ENCODE measurements at regions not wholly inside any gene's neighbourhood (a gene's known extent, or its start where the extent isn't known, plus 50 kb on each side); places are given as distances from the start of the nearest gene placed in this dataset.

- H3K36me3 ChIP-seq = no peaks in the 10 kb centered on the region
- H3K4me3 ChIP-seq (ENCODE audit: low read depth, low read length) = no peak overlapping the region
- H3K27ac ChIP-seq = no peak overlapping the region
- no peaks in the 10 kb centered on the region for H3K27me3 ChIP-seq (ENCODE audit: insufficient read depth, low read depth, severe bottlenecking)
- no peak for DNase-seq
- TF ChIP-seq CTCF (IDR thresholded peaks at IDR 0.05; ENCODE audit: low read depth, low read length) = no peak
- H3K9me3 ChIP-seq (ENCODE audit: severe bottlenecking) = peaks cover 6% of the 10 kb centered on the region
Measured at GRCh38 chr3:110341047-110341446, 730.6 kb upstream of the NECTIN3 start.

DNA sequence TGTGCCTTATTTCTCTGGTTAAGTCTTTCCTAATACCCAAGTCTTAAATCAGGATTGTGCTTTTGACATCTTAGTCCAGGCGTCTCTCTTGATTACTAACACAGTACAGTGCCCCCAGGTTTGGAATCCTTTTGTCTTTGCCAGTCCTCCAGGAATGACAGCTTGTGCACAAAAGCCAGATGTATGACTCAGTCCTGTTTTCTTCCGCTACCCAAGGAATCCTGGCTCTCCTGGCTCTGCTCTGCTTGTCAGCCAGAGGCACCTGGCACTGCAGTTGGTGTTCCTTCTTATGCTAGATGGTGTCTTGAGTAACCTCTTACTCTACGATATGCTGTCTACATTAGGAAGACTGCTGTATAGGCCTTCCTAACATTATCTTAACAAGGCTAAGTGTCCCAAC is 728.2 kb upstream of the NECTIN3 start:
- no peaks in the 10 kb centered on the region for H3K27me3 ChIP-seq (ENCODE audit: insufficient read depth, low read depth, severe bottlenecking)
- DNase-seq = peak; percentile 40
- no peaks in the 10 kb centered on the region for H3K36me3 ChIP-seq
- no peak for TF ChIP-seq CTCF (IDR thresholded peaks at IDR 0.05; ENCODE audit: low read depth, low read length)
- H3K9me3 ChIP-seq (ENCODE audit: severe bottlenecking) = no peaks in the 10 kb centered on the region
- no peak overlapping the region for H3K27ac ChIP-seq
- no peak overlapping the region for H3K4me3 ChIP-seq (ENCODE audit: low read depth, low read length)

DNA sequence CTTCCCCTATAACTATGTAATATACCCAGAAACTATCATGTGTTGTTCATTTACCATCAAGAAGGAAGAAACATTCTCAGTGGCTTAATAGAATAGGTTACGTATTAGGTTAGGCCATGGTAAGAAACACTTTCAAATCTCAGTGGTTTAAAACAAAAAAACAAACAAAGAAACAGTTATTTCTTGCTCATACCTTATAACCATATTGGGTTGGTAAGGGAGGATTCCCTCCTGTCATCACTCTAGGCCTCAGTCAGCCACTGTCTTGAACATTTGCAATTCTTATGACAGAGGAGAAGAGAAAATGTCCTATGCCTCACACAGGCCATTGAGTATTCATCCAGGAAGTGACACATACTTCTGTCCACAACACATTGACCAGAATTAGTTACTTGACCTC is 727.7 kb upstream of the NECTIN3 start:
- no peaks in the 10 kb centered on the region for H3K36me3 ChIP-seq
- H3K27me3 ChIP-seq (ENCODE audit: insufficient read depth, low read depth, severe bottlenecking) = no peaks in the 10 kb centered on the region
- H3K9me3 ChIP-seq (ENCODE audit: severe bottlenecking) = no peaks in the 10 kb centered on the region
- no peak overlapping the region for H3K27ac ChIP-seq
- no peak overlapping the region for H3K4me3 ChIP-seq (ENCODE audit: low read depth, low read length)
- DNase-seq = no peak
- no peak for TF ChIP-seq CTCF (IDR thresholded peaks at IDR 0.05; ENCODE audit: low read depth, low read length)

DNA sequence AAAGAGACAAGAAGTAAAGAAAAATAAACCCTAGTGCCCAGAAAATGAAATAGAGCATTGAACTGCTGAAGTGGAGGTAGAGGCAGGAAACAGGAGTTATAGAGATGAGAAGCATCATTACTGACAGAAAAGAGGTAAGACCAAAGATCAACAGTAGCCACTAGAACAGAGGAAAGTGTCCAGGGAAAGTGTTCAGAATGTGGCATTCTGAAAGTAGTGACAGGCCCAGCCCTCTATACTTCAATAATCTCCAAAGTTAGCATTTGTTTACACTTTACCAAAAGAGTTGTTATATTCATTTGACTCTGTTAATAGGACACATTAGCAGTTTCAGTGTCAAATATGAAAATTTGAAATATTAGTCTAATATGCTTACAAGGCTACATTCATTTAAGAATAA is 727.1 kb upstream of the NECTIN3 start:
- Histone ChIP-seq H3K27me3 (ENCODE audit: insufficient read depth, low read depth, severe bottlenecking) (no peaks in the 10 kb centered on the region), H3K9me3 (ENCODE audit: severe bottlenecking) (no peaks in the 10 kb centered on the region), H3K36me3 (no peaks in the 10 kb centered on the region), H3K4me3 (ENCODE audit: low read depth, low read length) (no peak overlapping the region), H3K27ac (no peak overlapping the region)
- TF ChIP-seq CTCF (IDR thresholded peaks at IDR 0.05; ENCODE audit: low read depth, low read length) = no peak
- DNase-seq = no peak

DNA sequence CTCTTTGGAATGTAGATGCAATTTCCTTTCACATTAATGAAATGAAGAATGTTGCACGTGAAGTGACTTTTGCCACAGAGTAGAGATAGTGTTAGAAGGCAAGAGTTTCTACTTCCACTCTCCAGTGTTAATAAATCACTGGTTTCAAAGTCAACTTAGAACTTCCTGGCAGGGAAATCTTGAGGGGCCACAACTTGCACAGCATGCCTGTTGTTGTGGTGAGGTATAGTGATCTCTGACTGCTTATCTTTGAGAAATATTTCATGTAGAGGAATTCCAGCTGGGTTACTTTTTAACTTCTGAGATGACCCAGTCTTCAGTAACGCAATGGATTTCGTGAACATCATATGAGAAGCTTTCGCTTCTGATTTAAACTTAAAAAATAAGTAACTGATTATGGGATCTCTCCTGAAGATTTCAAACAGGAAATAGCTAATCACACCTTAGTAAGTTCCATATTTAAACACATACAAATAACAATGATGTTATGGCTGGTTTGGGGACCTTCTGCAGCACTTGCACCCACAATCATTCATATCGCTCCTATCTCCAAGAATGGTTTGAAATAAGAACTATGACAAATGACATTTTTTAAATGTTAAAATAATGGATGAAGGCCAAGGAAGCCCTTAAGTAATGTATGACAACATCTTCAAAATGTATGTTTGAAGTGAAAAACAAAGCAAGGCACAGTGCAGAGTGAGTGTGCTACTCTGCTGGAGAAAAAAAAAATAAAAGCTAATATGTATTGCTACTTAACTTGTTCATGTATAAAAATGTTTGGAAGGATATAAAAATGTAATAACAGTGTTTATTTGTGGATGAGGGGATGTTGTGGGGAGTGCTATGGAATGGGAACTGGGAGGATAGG is 726.5 kb upstream of the NECTIN3 start:
- no peaks in the 10 kb centered on the region for H3K9me3 ChIP-seq (ENCODE audit: severe bottlenecking)
- no peak for TF ChIP-seq CTCF (IDR thresholded peaks at IDR 0.05; ENCODE audit: low read depth, low read length)
- H3K27ac ChIP-seq = no peak overlapping the region
- no peak overlapping the region for H3K4me3 ChIP-seq (ENCODE audit: low read depth, low read length)
- no peaks in the 10 kb centered on the region for H3K36me3 ChIP-seq
- no peak for DNase-seq
- H3K27me3 ChIP-seq (ENCODE audit: insufficient read depth, low read depth, severe bottlenecking) = no peaks in the 10 kb centered on the region

DNA sequence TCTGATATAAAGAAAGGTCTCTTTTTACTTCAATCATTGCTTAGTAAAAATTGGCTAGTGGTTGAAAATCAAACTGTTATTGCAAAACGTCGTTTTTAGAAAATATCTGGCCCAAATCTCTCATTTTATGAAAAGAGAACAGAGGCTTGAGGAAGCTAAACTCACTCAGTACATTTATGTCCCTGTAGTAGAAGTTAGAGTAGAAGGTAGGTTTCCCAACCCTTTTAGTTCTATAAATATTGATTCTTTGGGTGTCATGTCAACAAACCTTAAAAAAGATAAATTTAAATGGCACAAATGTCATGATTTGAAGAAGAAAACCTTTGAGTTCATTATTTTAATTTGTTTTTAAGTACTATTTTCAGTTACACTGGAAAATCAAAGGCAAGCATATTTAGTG is 722.3 kb upstream of the NECTIN3 start:
- H3K9me3 ChIP-seq (ENCODE audit: severe bottlenecking) = no peaks in the 10 kb centered on the region
- DNase-seq = no peak
- H3K27ac ChIP-seq = no peak overlapping the region
- no peaks in the 10 kb centered on the region for H3K36me3 ChIP-seq
- no peaks in the 10 kb centered on the region for H3K27me3 ChIP-seq (ENCODE audit: insufficient read depth, low read depth, severe bottlenecking)
- H3K4me3 ChIP-seq (ENCODE audit: low read depth, low read length) = no peak overlapping the region
- no peak for TF ChIP-seq CTCF (IDR thresholded peaks at IDR 0.05; ENCODE audit: low read depth, low read length)

All from WERI-Rb-1 (cell line).